ENCODE measurements at regions not wholly inside any gene's neighbourhood (a gene's known extent, or its start where the extent isn't known, plus 50 kb on each side); places are given as distances from the start of the nearest gene placed in this dataset.

- intact Hi-C loops (cut with micrococcal nuclease), result no loop called here
- Mint-ChIP-seq H3K4me3 (no peak overlapping the region), H3K9me3 (peaks cover 13 to 15% of the 10 kb centered on the region in 2 donors), H3K27ac (no peak overlapping the region), H3K36me3 (no peaks in the 10 kb centered on the region), H3K4me1 (no peaks in the 10 kb centered on the region), H3K27me3 (ENCODE audit: low read depth in 2 of 2) (no peaks in the 10 kb centered on the region)
- DNase-seq, result no peak
- Histone ChIP-seq H3K4me3 (ENCODE audit: low read length) (no peak overlapping the region), H3K27me3 (ENCODE audit: control insufficient read depth, insufficient read depth, low read length) (no peaks in the 10 kb centered on the region), H3K9me3 (ENCODE audit: control insufficient read depth, insufficient read depth, low read length) (peaks cover 7% of the 10 kb centered on the region), H3K27ac (ENCODE audit: low read length) (no peak overlapping the region), H3K4me1 (ENCODE audit: control insufficient read depth, insufficient read depth, low read length) (no peaks in the 10 kb centered on the region), H3K36me3 (ENCODE audit: control insufficient read depth, insufficient read depth, low read length) (no peaks in the 10 kb centered on the region)
- WGBS (ENCODE audit: insufficient coverage), result 100% methylated on average over 1 of the region's 1 CpG
- TF ChIP-seq CTCF (IDR thresholded peaks at IDR 0.05), result no peak
- ATAC-seq, result no peak
Observed at GRCh38 chr4:117428536-117428935, 343.2 kb upstream of the TRAM1L1 start.

GRCh38 chr4:117429061-117429460 is 343.7 kb upstream of the TRAM1L1 start:
- no peak for DNase-seq
- Mint-ChIP-seq H3K9me3 (peaks cover 13 to 15% of the 10 kb centered on the region in 2 donors), H3K4me1 (no peaks in the 10 kb centered on the region), H3K4me3 (no peak overlapping the region), H3K27ac (no peak overlapping the region), H3K27me3 (ENCODE audit: low read depth in 2 of 2) (no peaks in the 10 kb centered on the region), H3K36me3 (no peaks in the 10 kb centered on the region)
- Histone ChIP-seq H3K36me3 (ENCODE audit: control insufficient read depth, insufficient read depth, low read length) (no peaks in the 10 kb centered on the region), H3K27ac (ENCODE audit: low read length) (no peak overlapping the region), H3K4me1 (ENCODE audit: control insufficient read depth, insufficient read depth, low read length) (no peaks in the 10 kb centered on the region), H3K27me3 (ENCODE audit: control insufficient read depth, insufficient read depth, low read length) (no peaks in the 10 kb centered on the region), H3K9me3 (ENCODE audit: control insufficient read depth, insufficient read depth, low read length) (peaks cover 7% of the 10 kb centered on the region), H3K4me3 (ENCODE audit: low read length) (no peak overlapping the region)
- intact Hi-C loops (cut with micrococcal nuclease), result no loop called here
- WGBS (ENCODE audit: insufficient coverage), result 83% methylated on average over 2 of the region's 2 CpGs
- ATAC-seq, result no peak
- no peak for TF ChIP-seq CTCF (IDR thresholded peaks at IDR 0.05)

- Histone ChIP-seq H3K27me3 (ENCODE audit: control insufficient read depth, insufficient read depth, low read length) (no peaks in the 10 kb centered on the region), H3K36me3 (ENCODE audit: control insufficient read depth, insufficient read depth, low read length) (no peaks in the 10 kb centered on the region), H3K4me3 (ENCODE audit: low read length) (no peak overlapping the region), H3K9me3 (ENCODE audit: control insufficient read depth, insufficient read depth, low read length) (peaks cover 7% of the 10 kb centered on the region), H3K27ac (ENCODE audit: low read length) (no peak overlapping the region), H3K4me1 (ENCODE audit: control insufficient read depth, insufficient read depth, low read length) (no peaks in the 10 kb centered on the region)
- 89% methylated on average over 5 of the region's 5 CpGs for WGBS (ENCODE audit: insufficient coverage)
- Mint-ChIP-seq H3K9me3 (peaks cover 11 to 12% of the 10 kb centered on the region in 2 donors), H3K27ac (no peak overlapping the region), H3K27me3 (ENCODE audit: low read depth in 2 of 2) (no peaks in the 10 kb centered on the region), H3K36me3 (no peaks in the 10 kb centered on the region), H3K4me3 (no peak overlapping the region), H3K4me1 (no peaks in the 10 kb centered on the region)
- TF ChIP-seq CTCF (IDR thresholded peaks at IDR 0.05), result no peak
- peak in 1 of 3 donors; percentile 21 for ATAC-seq
- intact Hi-C loops (cut with micrococcal nuclease), result no loop called here
- DNase-seq, result no peak
Observed at GRCh38 chr4:117429506-117429905, 344.1 kb upstream of the TRAM1L1 start.

GRCh38 chr4:117434424-117434823 is 349.0 kb upstream of the TRAM1L1 start:
- Histone ChIP-seq H3K4me1 (ENCODE audit: control insufficient read depth, insufficient read depth, low read length) (no peaks in the 10 kb centered on the region), H3K36me3 (ENCODE audit: control insufficient read depth, insufficient read depth, low read length) (no peaks in the 10 kb centered on the region), H3K27me3 (ENCODE audit: control insufficient read depth, insufficient read depth, low read length) (no peaks in the 10 kb centered on the region), H3K4me3 (ENCODE audit: low read length) (no peak overlapping the region), H3K27ac (ENCODE audit: low read length) (no peak overlapping the region), H3K9me3 (ENCODE audit: control insufficient read depth, insufficient read depth, low read length) (peaks cover 4% of the 10 kb centered on the region)
- intact Hi-C loops (cut with micrococcal nuclease), result no loop called here
- no peaks in the 10 kb centered on the region for H3K4me1 Mint-ChIP-seq
- no peak for ATAC-seq
- no CpG with 5 or more reads among the region's 1 CpG for WGBS (ENCODE audit: insufficient coverage)
- TF ChIP-seq CTCF (IDR thresholded peaks at IDR 0.05), result no peak
- H3K27ac Mint-ChIP-seq, result no peak overlapping the region
- H3K4me3 Mint-ChIP-seq, result no peak overlapping the region
- H3K27me3 Mint-ChIP-seq (ENCODE audit: low read depth in 2 of 2), result no peaks in the 10 kb centered on the region
- no peak for DNase-seq
- H3K36me3 Mint-ChIP-seq, result no peaks in the 10 kb centered on the region
- peaks cover 2 to 7% of the 10 kb centered on the region in 2 donors for H3K9me3 Mint-ChIP-seq

All from natural killer cell (primary cell).